Right lobe of liver (tissue), 4 donors: ENCODE measurements at regions not wholly inside any gene's neighbourhood (a gene's known extent, or its start where the extent isn't known, plus 50 kb on each side); places are given as distances from the start of the nearest gene placed in this dataset.

Source experiments
- CTCF ChIP-seq, 4 donors: fragments of 200-600 bp in 3 of 4; fragments of 450-650 bp in 1 of 4; IDR thresholded peaks; one replicate each; pipeline versions ENCODE4 v1.5.1 to v1.8.0; 2016 to 2022; ENCODE audit warnings: antibody characterized with exemption in 4 of 4, mild to moderate bottlenecking in 2 of 4
- POLR2A ChIP-seq: fragments of 450-650 bp; IDR thresholded peaks from one replicate; pipeline ENCODE4 v1.6.1; 2017; ENCODE audit warnings: antibody characterized with exemption, mild to moderate bottlenecking
- donor health status: DM: no; HTN: no; CAD: no.
- donor health status: DM: no; HTN: no; CAD: no.
- donor health status: DM: no; HTN: yes; CAD: no.

GRCh38 chr7:132687016-132687415 lies 110.7 kb upstream of the PLXNA4 start:
- TF ChIP-seq POLR2A (no peak), CTCF (IDR thresholded peaks at IDR 0.05) (no peak)
